ELR (cell line): ENCODE measurements at regions not wholly inside any gene's neighbourhood (a gene's known extent, or its start where the extent isn't known, plus 50 kb on each side); places are given as distances from the start of the nearest gene placed in this dataset.
"Not testable (repeated sequence)": the region's sequence is repeated elsewhere in the genome, so short reads cannot be mapped to it uniquely, and the experiment has no call there.

ENCODE experiments used
- DNase-seq: peaks from one replicate; pipeline ENCODE4 v3.0.0-alpha.2; 2015; ENCODE audit warnings: low read depth

DNA sequence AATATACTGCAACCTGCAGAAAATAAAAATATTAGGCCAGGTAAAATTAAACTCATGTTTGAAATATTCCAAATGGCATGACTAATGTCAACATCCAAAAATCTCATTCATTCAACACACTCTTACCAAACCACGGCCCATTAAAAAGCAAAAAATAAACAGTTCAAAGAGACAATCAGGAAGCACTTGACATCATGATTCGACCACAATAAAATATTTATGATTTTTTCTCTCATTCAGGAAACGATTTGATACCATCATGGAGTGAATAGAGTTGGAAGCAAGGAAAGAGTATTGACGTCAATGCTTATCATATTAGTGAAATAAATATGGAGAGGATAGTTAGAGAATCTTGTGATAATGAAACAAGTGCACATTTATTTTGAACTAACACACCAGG is 354.1 kb downstream of the KCNJ2 start:
- peak; percentile 15 for DNase-seq

GRCh38 chr17:70525035-70525434 is 355.7 kb downstream of the KCNJ2 start:
- not testable (repeated sequence) for DNase-seq

GRCh38 chr17:70525961-70526360 is 356.6 kb downstream of the KCNJ2 start:
- no peak for DNase-seq

GRCh38 chr17:70527364-70527888 is 358.1 kb downstream of the KCNJ2 start:
- no peak for DNase-seq

DNA sequence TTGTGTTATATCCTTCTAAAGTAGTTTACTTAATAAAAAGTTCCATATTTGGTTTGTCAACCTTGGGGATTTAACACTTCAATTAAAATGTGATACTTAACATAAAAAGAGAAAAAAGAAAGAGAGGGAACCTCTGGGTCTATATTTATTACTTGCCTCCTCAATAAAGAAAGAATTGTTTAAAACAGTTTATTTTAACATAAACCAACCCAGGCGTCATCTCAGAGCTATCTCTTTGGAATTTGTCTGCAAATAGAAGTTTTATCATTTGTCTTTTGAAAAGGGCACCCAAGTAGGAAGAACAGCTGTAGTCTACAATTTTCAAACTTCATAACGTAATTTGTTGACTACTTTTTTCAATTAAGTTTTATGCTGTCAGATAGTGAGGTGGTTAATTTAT is 364.1 kb downstream of the KCNJ2 start:
- DNase-seq: no peak

- DNase-seq: peak; percentile 18
Measured at GRCh38 chr17:70535986-70536385, 366.7 kb downstream of the KCNJ2 start.

DNA sequence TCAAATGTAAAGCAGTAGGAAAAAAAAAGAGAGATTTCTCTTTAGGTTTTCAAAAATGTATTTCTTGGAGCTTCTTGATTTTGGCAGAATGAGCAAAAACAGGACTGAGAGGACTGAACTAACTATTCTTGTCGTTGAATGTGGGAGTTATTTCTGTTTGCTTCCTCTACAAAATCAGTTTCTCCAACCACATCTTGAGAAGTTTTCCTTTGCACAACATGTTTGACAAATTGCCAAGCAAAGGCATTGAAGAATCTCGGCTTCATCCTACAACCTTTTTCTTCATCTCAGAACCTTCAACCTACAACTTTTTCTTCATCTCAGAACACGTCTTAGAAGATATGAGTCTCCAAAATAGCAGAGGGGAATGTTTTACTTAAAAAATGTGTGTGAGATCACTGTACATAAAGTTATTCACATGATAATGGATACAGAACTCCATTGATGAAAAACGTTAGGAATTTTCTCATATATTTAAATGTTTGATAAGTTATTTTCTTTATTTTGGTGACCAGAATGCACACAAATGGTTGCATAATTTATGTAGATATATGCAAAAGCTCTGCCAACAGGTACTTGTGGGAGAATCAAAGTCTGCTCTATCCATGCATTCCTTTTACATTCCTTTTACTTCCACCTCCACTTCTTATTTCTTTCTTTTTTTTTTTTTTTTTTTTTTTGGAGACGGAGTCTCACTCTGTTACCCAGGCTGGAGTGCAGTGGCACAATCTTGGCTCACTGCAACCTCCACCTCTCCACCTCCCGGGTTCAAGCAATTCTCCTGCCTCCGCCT is 370.0 kb downstream of the KCNJ2 start:
- no peak for DNase-seq

DNA sequence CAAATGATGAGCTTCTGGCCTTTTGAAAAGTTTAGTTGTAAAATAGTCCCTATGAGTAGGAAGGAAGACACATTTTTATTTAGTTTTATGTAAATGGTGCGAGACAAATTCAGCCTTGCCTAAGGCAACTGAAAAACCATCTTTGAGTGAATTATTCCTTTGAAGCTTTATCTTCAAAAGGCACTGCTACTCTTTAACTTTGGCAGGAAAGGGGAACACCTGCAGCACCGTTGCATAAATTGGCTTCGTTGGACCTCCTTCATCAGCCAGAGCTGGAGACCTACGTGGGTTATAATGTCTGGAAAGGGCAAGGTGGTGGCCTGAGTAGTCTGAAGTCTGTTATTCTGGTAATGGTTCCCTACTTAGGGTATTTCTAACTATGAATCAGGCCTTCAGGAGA is 373.5 kb downstream of the KCNJ2 start:
- no peak for DNase-seq

- no peak for DNase-seq
Measured at GRCh38 chr17:70544317-70544716, 375.0 kb downstream of the KCNJ2 start.

DNA sequence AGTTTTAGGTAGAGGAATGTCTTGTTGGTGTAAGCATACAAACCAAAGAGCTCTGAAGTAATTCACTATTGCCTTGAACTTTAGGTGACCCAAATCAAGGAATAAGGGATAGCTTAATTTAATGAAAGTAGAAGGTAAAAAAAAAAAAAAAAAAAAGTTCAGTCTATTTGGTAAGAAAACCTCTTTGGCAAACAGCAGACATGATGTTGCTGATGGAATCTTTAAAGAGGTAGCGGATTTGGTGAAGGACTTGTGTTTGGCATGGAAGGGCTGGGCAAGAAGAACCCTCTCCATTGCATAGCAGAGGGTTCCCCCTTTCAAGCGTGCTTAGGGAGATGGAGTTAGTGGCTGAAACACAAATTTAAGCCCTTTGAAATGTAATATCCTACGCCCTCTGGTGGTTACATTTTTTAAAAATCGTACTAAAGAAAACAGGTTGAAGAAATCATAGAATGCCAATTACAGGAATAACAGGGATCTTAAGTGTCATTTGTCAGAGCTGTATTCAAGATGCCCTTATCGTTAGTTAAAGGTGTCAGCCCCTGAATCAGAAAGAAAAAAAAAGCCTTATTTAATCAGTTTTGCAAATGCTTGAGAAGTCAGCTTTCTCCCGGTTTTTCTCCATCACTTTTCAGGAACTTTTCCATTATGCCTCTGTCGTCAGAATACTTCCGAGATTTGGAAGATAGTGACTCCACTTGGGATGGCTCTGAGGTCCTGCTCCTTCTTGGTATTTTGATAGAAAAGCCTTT is 383.1 kb downstream of the KCNJ2 start:
- peak; percentile 72 for DNase-seq

- DNase-seq: no peak
Measured at GRCh38 chr17:70552982-70553334, 383.6 kb downstream of the KCNJ2 start.

- DNase-seq: no peak
Measured at GRCh38 chr17:70555723-70556122, 386.4 kb downstream of the KCNJ2 start.

- DNase-seq: peak; percentile 77
Measured at GRCh38 chr17:70558821-70559220, 389.5 kb downstream of the KCNJ2 start.

DNA sequence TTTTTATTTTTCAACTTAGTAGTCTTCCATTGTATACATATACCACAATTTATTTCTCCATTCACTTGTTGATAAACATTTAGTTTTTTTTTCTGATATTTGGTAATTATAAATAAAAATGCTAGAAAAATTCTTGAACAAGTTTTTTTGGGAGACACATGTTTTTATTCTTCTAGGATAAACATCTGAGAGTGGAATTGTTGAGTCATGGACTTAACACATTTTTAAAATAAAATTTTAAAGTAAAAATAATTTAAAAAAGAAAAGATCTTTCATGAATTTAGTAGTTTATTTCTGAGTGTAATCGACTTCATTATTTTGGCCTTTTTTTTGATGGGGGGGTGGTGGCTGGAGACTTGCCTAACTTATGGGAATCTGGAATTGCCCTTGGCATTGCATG is 391.1 kb downstream of the KCNJ2 start:
- no peak for DNase-seq

GRCh38 chr17:70562137-70562536 is 392.8 kb downstream of the KCNJ2 start:
- no peak for DNase-seq

- DNase-seq: peak; percentile 6
Measured at GRCh38 chr17:70563281-70563820, 394.0 kb downstream of the KCNJ2 start.

GRCh38 chr17:70564006-70564620 is 394.8 kb downstream of the KCNJ2 start:
- DNase-seq: peak; percentile 51

GRCh38 chr17:70569128-70569527 is 399.8 kb downstream of the KCNJ2 start:
- DNase-seq: no peak

GRCh38 chr17:70577456-70577855 is 408.1 kb downstream of the KCNJ2 start:
- DNase-seq: no peak

DNA sequence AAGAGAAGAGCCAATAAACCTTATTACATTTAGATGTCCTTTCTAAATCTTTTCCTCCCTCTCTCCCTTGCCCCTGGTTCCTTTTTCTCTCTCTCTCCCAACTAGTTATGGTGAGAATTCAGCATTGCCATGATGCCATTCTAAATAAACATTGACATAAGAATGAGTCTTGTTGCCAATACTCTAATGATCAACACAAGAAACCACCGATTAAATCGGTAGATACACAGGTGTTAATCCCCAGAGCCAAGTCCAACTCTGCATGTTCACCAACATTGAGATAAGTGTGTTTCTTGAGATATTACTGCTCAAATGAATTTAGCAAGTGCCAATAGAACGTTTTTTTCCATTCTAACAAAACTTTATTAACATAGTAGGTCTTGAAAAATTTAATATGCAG is 412.1 kb downstream of the KCNJ2 start:
- no peak for DNase-seq

DNA sequence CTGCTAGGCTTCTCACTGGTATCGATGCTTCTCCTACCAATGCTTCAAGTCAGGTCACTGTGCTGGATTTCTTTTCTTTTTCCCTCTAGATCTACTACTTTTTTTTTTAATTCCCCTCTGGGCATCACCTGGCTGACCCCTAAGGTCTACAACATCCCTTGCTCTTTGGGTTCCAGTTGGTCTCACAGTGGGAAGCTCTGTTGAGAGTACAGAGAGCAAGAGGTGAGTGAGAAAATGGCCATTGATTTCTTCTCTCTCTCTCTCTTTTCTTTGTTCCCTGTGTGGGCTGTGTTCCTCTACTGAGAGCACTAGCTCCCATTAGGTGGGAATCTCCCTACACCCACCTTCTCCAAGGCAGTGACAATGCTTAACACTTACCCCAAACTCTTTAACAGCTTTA is 413.4 kb downstream of the KCNJ2 start:
- no peak for DNase-seq

DNA sequence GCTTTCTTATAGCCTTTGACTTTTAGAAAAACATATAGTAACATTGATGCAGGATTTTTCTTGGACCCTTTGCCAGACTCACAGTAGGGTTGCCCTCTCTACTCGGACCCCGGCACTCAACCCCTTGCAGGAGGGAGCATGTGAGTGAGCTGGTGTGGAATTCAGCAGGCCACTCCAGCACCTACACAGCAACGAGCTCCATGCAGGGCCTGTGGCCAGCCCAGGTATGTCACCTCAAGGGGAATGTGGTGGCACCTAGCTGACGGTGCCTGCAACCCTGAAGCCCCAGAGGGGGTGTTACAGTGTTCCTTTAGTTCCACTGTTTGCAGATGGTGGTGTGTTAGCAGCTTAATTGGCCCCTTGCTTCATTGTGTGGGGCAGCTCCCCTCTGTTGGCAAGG is 414.9 kb downstream of the KCNJ2 start:
- no peak for DNase-seq

GRCh38 chr17:70588003-70588402 is 418.7 kb downstream of the KCNJ2 start:
- DNase-seq: peak; percentile 35
